HG02852 (cell line): ENCODE measurements at regions not wholly inside any gene's neighbourhood (a gene's known extent, or its start where the extent isn't known, plus 50 kb on each side); places are given as distances from the start of the nearest gene placed in this dataset.
"Not testable (repeated sequence)": the region's sequence is repeated elsewhere in the genome, so short reads cannot be mapped to it uniquely, and the experiment has no call there.

ENCODE experiments used
- ATAC-seq: cut with Tn5 transposase; IDR thresholded peaks from one replicate; pipeline ENCODE4 v1.9.1; 2021; ENCODE audit warnings: mild to moderate bottlenecking, moderate library complexity; ENCODE audit not compliant: unreplicated experiment

GRCh38 chr3:152578769-152579168 lies 256.2 kb upstream of the P2RY1 start:
- no peak for ATAC-seq

GRCh38 chr3:152581951-152582350 lies 253.0 kb upstream of the P2RY1 start:
- no peak for ATAC-seq

GRCh38 chr3:152583963-152584362 lies 251.0 kb upstream of the P2RY1 start:
- ATAC-seq, result no peak

GRCh38 chr3:152586974-152587373 lies 248.0 kb upstream of the P2RY1 start:
- ATAC-seq, result no peak

DNA sequence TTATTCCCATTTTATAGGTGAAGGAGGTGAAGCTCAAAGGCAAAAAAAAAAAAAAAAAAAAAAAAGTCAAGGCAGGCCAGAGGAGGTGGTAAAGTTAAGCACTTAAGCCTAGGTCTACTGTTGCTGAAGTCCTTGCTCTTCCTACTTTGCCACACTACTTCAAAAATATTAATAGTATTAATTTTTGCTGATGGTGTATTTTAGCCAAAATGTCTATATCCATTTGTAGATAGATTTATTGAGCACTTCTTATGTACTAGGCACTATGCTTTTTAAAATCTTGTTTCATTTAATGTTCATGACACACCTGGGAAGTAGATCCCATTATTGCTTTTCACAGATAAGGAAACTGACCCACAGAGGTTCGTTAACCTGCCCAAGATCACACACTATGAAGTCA lies 247.1 kb upstream of the P2RY1 start:
- no peak for ATAC-seq

GRCh38 chr3:152589644-152590043 lies 245.3 kb upstream of the P2RY1 start:
- ATAC-seq, result no peak

GRCh38 chr3:152591515-152591914 lies 243.4 kb upstream of the P2RY1 start:
- ATAC-seq, result no peak

DNA sequence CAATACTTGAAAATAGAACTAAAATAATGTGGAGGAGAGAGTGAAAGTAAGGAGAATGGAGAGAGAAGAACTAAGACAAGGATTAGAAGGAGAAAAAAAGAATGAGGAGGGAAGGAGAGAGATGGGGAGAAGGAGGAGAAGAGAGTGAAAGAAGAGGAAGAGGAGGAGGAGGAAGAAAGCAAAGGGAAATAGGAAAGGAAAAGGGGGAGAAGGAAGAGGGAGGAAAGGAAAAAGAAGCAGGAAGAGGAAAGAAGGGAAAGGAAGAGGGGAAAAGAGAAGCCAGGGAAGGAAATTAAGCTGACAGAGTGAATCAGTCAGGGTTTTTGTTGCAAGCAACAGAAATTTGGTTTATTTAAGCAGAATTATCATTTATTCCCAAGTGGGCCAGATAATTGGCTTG lies 241.7 kb upstream of the P2RY1 start:
- no peak for ATAC-seq

- ATAC-seq, result peak; percentile 99
Observed at GRCh38 chr3:152595975-152596821, 238.7 kb upstream of the P2RY1 start.

DNA sequence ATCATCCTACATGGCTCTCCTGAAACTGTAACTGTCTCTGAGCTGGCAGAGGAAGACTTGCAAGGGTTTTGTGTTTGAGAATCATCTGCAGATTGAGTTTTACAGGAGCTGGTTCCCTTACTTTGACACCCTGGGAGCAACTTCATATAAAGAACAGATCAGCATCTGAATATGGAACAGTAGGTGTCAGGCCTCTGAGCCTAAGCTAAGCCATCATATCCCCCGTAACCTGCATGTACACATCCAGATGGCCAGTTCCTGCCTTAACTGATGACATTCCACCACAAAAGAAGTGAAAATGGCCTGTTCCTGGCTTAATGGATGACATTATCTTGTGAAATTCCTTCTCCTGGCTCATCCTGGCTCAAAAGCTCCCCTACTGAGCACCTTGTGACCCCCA lies 238.1 kb upstream of the P2RY1 start:
- ATAC-seq, result not testable (repeated sequence)

DNA sequence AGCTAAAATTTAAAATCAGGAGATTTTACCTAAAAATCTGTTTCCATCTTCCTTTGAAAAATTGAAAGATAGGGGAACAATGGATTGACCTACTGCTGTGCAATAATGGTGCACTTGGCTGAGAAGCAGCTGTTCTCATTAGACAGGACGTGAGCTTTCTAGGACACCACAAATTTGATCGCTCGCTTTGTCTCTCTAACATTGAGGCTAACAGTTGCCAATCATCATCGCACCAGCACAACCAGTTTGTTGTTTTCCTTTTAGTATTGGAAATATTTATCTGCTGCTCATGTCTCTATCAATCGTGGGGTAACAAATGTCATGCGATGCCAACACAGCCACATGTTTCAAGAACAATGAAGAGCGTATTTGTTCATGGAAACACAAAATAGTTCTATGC lies 228.8 kb upstream of the P2RY1 start:
- ATAC-seq, result no peak

GRCh38 chr3:152607179-152607578 lies 227.8 kb upstream of the P2RY1 start:
- ATAC-seq, result no peak

GRCh38 chr3:152608696-152609594 lies 226.0 kb upstream of the P2RY1 start:
- no peak for ATAC-seq

- no peak for ATAC-seq
Observed at GRCh38 chr3:152609891-152610290, 225.0 kb upstream of the P2RY1 start.

- no peak for ATAC-seq
Observed at GRCh38 chr3:152610622-152611021, 224.3 kb upstream of the P2RY1 start.

GRCh38 chr3:152611905-152612304 lies 223.0 kb upstream of the P2RY1 start:
- no peak for ATAC-seq

- ATAC-seq, result no peak
Observed at GRCh38 chr3:152613851-152614250, 221.1 kb upstream of the P2RY1 start.

DNA sequence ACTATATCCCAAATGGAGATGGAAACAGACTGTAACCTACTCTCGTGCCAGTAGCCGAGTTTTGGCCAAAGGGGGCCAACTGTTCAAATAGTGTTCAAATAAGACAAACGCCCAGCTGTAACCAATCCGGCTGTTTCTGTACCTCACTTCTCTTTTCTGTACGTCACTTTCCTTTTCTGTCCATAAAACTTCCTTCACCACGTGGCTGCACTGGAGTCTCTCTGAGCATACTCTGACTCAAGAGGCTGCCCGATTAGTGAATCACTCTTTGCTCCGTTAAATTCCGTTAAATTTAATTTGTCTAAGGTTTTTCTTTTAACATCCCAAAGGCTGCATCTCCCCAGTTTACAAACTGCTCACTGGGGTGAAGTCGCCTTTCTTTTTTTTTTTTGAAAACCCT lies 219.2 kb upstream of the P2RY1 start:
- ATAC-seq, result no peak

DNA sequence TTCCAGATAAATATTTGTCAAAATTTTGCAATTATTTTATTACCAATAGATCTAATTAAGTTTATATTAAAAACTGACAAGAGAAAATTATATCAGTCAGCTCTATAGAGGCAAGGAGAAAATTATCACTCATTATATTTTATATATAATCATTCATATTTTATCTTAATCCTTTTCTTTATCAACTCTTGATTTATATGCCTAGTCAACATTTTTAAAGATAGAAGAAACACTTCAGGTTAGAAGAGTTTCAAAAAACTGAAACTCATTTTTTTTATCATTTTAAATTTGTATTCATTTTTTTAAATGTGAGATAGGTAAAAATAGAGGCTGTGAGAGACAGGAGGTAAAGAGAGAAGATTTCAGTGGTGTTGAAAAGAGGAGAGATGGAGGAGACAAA lies 217.3 kb upstream of the P2RY1 start:
- no peak for ATAC-seq

DNA sequence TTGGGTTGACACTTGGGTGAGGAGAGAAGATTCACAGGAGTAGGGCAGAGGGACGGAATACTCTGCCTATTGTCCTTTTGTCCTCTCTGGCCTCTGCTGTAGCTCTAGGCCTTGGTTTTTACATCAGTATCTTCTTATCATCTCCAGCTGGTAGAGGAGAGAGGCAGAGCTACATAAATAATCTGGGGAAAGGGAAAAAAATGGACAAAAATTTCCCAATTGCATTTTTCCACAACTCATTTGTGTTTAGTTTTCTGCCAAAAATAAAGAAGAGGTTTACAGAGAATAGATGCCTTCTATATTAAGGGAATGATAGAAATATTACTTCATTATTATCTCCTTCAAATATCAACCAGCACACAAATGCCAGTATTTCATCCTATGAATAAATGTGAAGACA lies 216.4 kb upstream of the P2RY1 start:
- ATAC-seq, result no peak

DNA sequence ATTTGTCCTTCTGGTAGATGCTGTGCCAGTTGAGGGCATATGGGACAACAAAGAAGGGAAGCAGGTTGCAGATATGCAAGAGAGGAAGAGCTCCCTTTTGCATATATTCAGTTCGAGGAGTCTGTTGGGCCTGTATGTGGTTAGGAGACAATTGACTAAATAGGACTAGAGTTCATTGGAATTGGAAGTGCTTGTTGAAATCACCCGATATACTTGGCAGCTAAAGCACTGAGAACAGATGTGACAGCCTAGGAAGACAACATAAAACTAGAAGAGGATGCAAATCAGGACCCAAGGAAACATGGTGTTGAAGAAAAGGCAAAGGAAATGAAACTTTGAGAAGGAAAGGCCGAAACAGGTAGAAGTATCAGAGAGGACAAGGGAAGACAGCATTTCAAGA lies 215.2 kb upstream of the P2RY1 start:
- no peak for ATAC-seq

DNA sequence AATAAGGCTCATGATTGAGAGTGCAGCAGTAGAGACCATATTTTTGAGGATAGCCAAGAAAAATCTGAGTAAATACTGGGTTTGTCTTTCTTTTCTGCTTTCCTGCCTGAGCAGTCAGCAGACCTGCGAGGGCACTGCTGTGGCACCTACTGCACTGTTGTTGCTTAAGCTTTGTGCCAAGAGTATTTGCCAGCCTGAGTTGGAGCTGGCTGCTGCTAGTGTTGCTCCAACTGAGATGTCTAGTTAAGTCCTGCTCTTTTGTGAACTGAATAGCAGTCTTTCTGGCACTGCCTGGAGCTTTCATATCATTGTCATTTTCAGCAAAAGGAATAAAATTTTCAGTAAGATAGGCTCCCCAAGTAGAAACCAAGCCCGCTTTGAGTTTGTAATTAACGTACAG lies 214.5 kb upstream of the P2RY1 start:
- ATAC-seq, result no peak
